K562 (cell line): ENCODE measurements at regions not wholly inside any gene's neighbourhood (a gene's known extent, or its start where the extent isn't known, plus 50 kb on each side); places are given as distances from the start of the nearest gene placed in this dataset.

Experiments used
- CHD2 ChIP-seq: IDR thresholded peaks from 2 replicates; pipeline ENCODE4 v1.6.1; 2011; ENCODE audit warnings: low read depth, low read length
- CTCF ChIP-seq, 3 experiments: IDR thresholded peaks in 2 of 3; conservative IDR thresholded peaks in 1 of 3; 2 replicates each; pipeline ENCODE4 v1.5.1; 2011 to 2012; ENCODE audit warnings: low read length in 3 of 3, mild to moderate bottlenecking in 3 of 3, control low read depth in 2 of 3, improper control_type of control experiment in 1 of 3, inconsistent platforms in 1 of 3, low read depth in 1 of 3, mixed read lengths in 1 of 3, moderate library complexity in 1 of 3; ENCODE audit not compliant: insufficient read depth in 2 of 3
- PCBP2 ChIP-seq: fragments of 200-400 bp; formaldehyde crosslinking; IDR thresholded peaks from 2 replicates; pipeline ENCODE4 v1.6.1; 2018; ENCODE audit warnings: low read length, low read depth, mild to moderate bottlenecking, moderate library complexity; ENCODE audit not compliant: poor library complexity, severe bottlenecking
- ZNF3 ChIP-seq: fragments of 250-450 bp; sonication (Bioruptor Pico); IDR thresholded peaks from 2 replicates; pipeline ENCODE4 v1.5.0; 2021; ENCODE audit warnings: mild to moderate bottlenecking, moderate library complexity
- ZNF707 ChIP-seq: fragments of 250-450 bp; sonication (Bioruptor Pico); conservative IDR thresholded peaks from 2 replicates; pipeline ENCODE4 v1.8.0; 2022; ENCODE audit warnings: inconsistent platforms, mild to moderate bottlenecking, moderate library complexity

- TF ChIP-seq ZNF707 (CRISPR knock-in tag) (no peak), CTCF (IDR thresholded peaks at IDR 0.05 in 2 of 3, conservative IDR thresholded peaks at IDR 0.05 in 1 of 3; ENCODE audit: insufficient read depth in 2 of 3, low read depth in 1 of 3, low read length in 3 of 3) (no peak), PCBP2 (no peak), CHD2 (no peak), ZNF3 (CRISPR knock-in tag) (no peak)
These were observed 293.0 kb upstream of the SOX14 start for GRCh38 chr3:137471130-137471529.
